GM19099 (cell line): ENCODE measurements at regions not wholly inside any gene's neighbourhood (a gene's known extent, or its start where the extent isn't known, plus 50 kb on each side); places are given as distances from the start of the nearest gene placed in this dataset.

Experiments
- POLR2A ChIP-seq: IDR thresholded peaks from 3 replicates; pipeline ENCODE4 v1.6.1; 2011; ENCODE audit warnings: low read depth; ENCODE audit not compliant: insufficient read length; ENCODE audit errors: extremely low read depth

- no peak for TF ChIP-seq POLR2A
Measured at GRCh38 chr2:118519511-118519910, 327.9 kb downstream of the EN1 start.

GRCh38 chr2:118510807-118511206, 336.6 kb downstream of the EN1 start:
- TF ChIP-seq POLR2A, result no peak

DNA sequence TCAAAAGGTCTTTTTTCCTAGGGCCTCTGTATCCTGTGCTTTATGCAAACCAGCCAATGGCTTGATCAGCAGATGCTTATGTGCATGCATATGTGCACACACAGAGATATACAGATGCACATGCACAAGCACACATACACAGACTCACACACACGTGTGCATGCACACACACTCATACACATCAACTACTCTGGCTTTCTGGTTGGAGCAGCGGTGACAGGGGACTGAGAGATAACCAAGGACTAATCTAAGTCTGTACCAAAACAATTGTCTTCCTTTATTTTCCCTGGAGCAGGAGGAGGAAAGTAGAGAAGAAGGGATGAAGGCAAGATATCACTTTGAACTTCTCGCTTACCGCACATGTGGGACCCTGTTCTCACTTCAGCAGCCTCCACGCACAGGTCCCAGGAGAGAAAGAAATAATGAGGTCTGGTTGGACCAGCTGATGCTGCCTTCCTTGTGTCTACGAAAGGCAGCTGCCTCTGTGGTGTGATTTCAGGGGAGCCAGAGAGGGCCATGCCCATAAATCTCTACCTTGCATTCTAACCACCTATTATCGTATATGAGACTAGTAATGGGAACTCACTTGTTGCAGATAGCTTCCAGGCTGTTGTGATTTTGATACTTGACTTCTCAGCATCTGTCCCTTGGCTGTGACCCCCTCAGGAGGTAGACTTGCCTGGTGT, 338.0 kb downstream of the EN1 start:
- TF ChIP-seq POLR2A, result no peak

DNA sequence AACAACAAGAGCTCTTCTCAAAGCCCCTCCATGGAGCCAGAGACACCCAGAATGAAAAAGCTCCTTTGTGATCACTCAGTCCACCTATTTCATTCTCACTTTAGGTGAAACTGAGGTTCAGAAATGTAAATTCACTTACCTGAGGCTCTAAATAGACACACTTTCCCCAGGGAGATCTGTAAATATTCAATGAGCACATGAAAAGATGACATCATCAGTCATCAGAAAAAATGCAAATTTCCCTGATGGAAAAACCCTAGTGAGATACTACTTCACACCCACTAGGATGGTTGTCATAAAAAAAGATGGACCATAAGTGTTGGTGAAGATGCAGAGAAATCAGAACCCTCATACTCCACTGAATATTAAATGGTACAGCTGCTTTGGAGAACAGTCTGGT, 339.2 kb downstream of the EN1 start:
- TF ChIP-seq POLR2A, result no peak

GRCh38 chr2:118505436-118505835, 342.0 kb downstream of the EN1 start:
- no peak for TF ChIP-seq POLR2A

DNA sequence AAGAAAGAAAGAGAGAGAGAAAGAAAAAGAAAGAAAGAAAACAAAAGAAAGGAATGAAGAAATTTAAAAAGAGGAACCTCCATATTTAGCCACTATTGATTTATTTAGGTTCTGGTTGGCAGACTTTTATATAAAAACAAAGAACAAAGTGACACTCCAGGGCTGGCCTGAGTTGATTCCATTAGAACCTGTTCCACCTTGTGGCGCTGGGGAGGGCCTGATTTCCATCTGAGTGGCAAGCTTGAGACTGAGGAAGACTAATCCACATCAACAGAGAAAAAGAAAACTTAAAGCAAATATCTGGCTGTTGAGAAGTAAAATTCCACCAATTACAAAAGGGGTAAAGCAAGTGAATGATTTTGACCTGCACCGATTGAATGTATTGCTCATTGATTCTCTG, 345.3 kb downstream of the EN1 start:
- no peak for TF ChIP-seq POLR2A

GRCh38 chr2:118498943-118499342, 348.5 kb downstream of the EN1 start:
- TF ChIP-seq POLR2A, result no peak

GRCh38 chr2:118496870-118497611, 350.4 kb downstream of the EN1 start:
- TF ChIP-seq POLR2A, result no peak

- no peak for TF ChIP-seq POLR2A
Measured at GRCh38 chr2:118496467-118496866, 351.0 kb downstream of the EN1 start.

- TF ChIP-seq POLR2A, result no peak
Measured at GRCh38 chr2:118495290-118495689, 352.2 kb downstream of the EN1 start.

- no peak for TF ChIP-seq POLR2A
Measured at GRCh38 chr2:118493213-118493612, 354.2 kb downstream of the EN1 start.

DNA sequence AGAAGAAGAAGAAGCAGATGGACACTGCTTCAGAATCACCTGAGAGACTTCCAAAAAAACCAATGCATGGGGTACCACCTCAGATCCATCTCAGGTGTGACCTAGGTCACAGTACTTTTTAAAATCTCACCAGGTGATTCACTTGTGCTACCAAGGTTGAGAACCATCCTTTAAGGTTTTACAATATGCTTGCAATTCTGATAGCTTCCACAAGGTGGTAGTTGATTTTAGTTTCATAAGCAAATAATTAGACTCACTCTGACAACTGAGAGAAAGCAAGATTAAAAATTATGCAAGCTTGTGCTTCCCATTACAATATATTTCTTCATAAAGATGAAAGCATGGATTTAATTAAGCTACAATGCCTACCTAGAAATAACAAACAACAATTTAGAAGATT, 355.1 kb downstream of the EN1 start:
- TF ChIP-seq POLR2A, result no peak

- no peak for TF ChIP-seq POLR2A
Measured at GRCh38 chr2:118490330-118490729, 357.1 kb downstream of the EN1 start.

DNA sequence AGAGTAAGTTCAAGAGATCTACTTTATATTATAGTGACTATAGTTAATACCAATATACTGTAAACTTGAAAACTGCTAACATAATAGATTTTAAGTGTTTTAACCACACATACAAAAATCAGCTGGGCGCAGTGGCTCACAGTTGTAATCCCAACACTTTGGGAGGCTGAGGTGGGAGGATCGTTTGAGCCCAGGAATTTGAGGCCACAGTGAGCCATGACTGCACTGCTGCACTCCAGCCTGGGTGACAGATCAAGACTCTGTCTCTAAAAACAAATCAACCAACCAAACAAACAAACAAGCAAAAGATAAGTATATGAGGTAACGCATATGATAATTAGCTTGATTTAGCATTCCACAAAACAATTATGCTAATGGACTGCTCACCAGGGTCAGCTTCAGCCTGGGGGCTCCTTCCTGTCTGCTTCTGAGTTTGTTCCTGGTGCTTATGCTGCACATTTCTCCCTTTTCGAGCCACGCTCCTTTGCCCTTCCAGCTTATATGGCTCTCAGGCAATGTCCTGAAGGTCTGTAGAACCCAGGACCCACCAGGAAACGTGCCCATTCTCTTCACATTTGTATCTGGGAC, 357.6 kb downstream of the EN1 start:
- no peak for TF ChIP-seq POLR2A

- no peak for TF ChIP-seq POLR2A
Measured at GRCh38 chr2:118481299-118481698, 366.1 kb downstream of the EN1 start.

DNA sequence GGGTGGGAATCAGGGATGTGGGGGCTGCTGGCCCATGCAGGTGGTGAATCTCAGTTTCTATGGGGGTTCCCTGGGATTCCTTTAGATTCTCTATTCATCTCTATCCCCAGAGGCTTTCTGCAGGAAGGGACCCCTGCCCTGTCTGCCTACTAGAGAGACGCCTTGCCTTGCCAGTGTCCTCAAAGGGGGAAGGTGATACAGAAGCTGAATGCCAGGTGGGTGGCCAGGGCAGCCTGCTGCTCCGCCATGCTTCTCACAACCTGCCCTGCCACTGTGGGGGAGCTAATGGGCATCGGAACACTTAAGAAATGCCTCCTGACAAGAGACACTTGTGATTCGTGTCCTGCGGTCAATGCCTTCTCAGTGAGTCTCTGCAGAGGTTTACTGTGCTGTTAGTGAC, 368.4 kb downstream of the EN1 start:
- TF ChIP-seq POLR2A, result no peak
